Endothelial cell of umbilical vein (primary cell): ENCODE measurements at regions not wholly inside any gene's neighbourhood (a gene's known extent, or its start where the extent isn't known, plus 50 kb on each side); places are given as distances from the start of the nearest gene placed in this dataset.

ENCODE experiments used
- BruUV-seq: library from RNA; stranded (reverse); fragments of 400-500 nt; replicated peaks from 2 replicates; lab custom pipeline; 2021; lab: Mats Ljungman, UMichigan
- CTCF ChIA-PET: fragments of 300-600, 350-600 bp; sonication (Branson Sonifier 250); formaldehyde crosslinking; loops from one replicate; lab custom pipeline; 2021; ENCODE audit warnings: antibody characterized with exemption, inconsistent platforms; lab: Charles Lee
- POLR2A ChIA-PET: fragments of 300-600, 350-600 bp; sonication (Branson Sonifier 250); formaldehyde crosslinking; loops from one replicate; lab custom pipeline; 2021; ENCODE audit warnings: antibody characterized with exemption, inconsistent platforms; lab: Charles Lee
- DNase-seq: peaks from one replicate; pipeline ENCODE4 v3.0.0-alpha.2; 2011; ENCODE audit warnings: low read depth, low spot score
- FAIRE-seq: peaks from 2 replicates; lab custom pipeline; 2011; peaks lifted over from hg19 to GRCh38; lab: Jason Lieb, UNC
- H2AFZ ChIP-seq: 2 replicates; pipeline ENCODE4 v1.6.0; 2012; ENCODE audit warnings: low read depth, low read length, control low read depth, inconsistent platforms
- H3K27ac ChIP-seq: 2 replicates; pipeline ENCODE4 v1.5.1; 2011; ENCODE audit warnings: low read depth, mild to moderate bottlenecking, control low read depth, low read length, moderate library complexity; ENCODE audit not compliant: insufficient read depth
- H3K27me3 ChIP-seq, 2 experiments: 2 replicates each; pipeline versions ENCODE4 v1.6.0 to v1.6.1; 2011; ENCODE audit warnings: low read length in 2 of 2, mixed read lengths in 1 of 2; ENCODE audit not compliant: control insufficient read depth in 2 of 2, insufficient read depth in 2 of 2
- H3K36me3 ChIP-seq, 2 experiments: 2 replicates in 1 of 2; 3 replicates in 1 of 2; pipeline ENCODE4 v1.5.1; 2011; ENCODE audit warnings: low read length in 2 of 2, mild to moderate bottlenecking in 1 of 2, moderate library complexity in 1 of 2; ENCODE audit not compliant: control insufficient read depth in 2 of 2, insufficient read depth in 2 of 2; ENCODE audit errors: extremely low read depth in 1 of 2
- H3K4me1 ChIP-seq: 3 replicates; pipeline ENCODE4 v1.5.1; 2011; ENCODE audit warnings: mild to moderate bottlenecking, low read length; ENCODE audit not compliant: control insufficient read depth, insufficient read depth; ENCODE audit errors: extremely low read depth
- H3K4me2 ChIP-seq: 2 replicates; pipeline ENCODE4 v1.6.1; 2011; ENCODE audit warnings: low read length, control low read depth, mixed read lengths; ENCODE audit not compliant: insufficient read depth
- H3K4me3 ChIP-seq, 3 experiments: fragments of 200-600 bp in 1 of 3; sonication (generic), shearing (Covaris generic) in 1 of 3; replicated peaks in 1 of 3; 2 replicates each; pipeline ENCODE4 v1.5.1; 2011 to 2016; ENCODE audit warnings: control low read depth in 3 of 3, low read length in 3 of 3, mild to moderate bottlenecking in 2 of 3, inconsistent platforms in 1 of 3, low read depth in 1 of 3, moderate library complexity in 1 of 3; ENCODE audit not compliant: insufficient read depth in 1 of 3
- H3K79me2 ChIP-seq: 2 replicates; pipeline ENCODE4 v1.6.0; 2012; ENCODE audit warnings: low read length, inconsistent platforms; ENCODE audit not compliant: control insufficient read depth, insufficient read depth
- H3K9ac ChIP-seq: replicated peaks from 2 replicates; pipeline ENCODE3; 2011; ENCODE audit warnings: low read length, control low read depth; ENCODE audit not compliant: insufficient read depth; ENCODE audit errors: extremely low read depth
- H3K9me1 ChIP-seq: replicated peaks from 3 replicates; pipeline ENCODE4 v1.6.0; 2011; ENCODE audit warnings: mild to moderate bottlenecking, low read length; ENCODE audit not compliant: control insufficient read depth, insufficient read depth; ENCODE audit errors: extremely low read depth
- H3K9me3 ChIP-seq: replicated peaks from 2 replicates; pipeline ENCODE4 v1.5.1; 2012; ENCODE audit warnings: low read length, inconsistent platforms; ENCODE audit not compliant: control insufficient read depth, insufficient read depth
- H4K20me1 ChIP-seq: replicated peaks from 2 replicates; pipeline ENCODE3; 2011; ENCODE audit warnings: mild to moderate bottlenecking, low read length; ENCODE audit not compliant: control insufficient read depth, insufficient read depth; ENCODE audit errors: extremely low read depth
- EZH2 ChIP-seq: IDR thresholded peaks from 2 replicates; pipeline ENCODE4 v1.6.1; 2012; ENCODE audit warnings: borderline replicate concordance, low read depth, mild to moderate bottlenecking, moderate library complexity, low read length, inconsistent platforms; ENCODE audit not compliant: severe bottlenecking
- FOS ChIP-seq: IDR thresholded peaks from 2 replicates; pipeline ENCODE4 v1.6.1; 2011; ENCODE audit warnings: mild to moderate bottlenecking, low read length, moderate library complexity, borderline replicate concordance; ENCODE audit not compliant: insufficient read depth
- GATA2 ChIP-seq: IDR thresholded peaks from 2 replicates; pipeline ENCODE4 v1.7.0; 2011; ENCODE audit warnings: low read depth, mild to moderate bottlenecking, moderate library complexity, mixed read lengths, low read length; ENCODE audit not compliant: insufficient read length, insufficient read depth
- JUN ChIP-seq: IDR thresholded peaks from 2 replicates; pipeline ENCODE4 v1.6.1; 2011; ENCODE audit warnings: borderline replicate concordance, low read depth; ENCODE audit not compliant: insufficient read length, insufficient read depth
- POLR2A ChIP-seq: IDR thresholded peaks from 2 replicates; pipeline ENCODE4 v1.6.1; 2012; ENCODE audit warnings: low read depth, mild to moderate bottlenecking, control low read depth, low read length
- POLR2AphosphoS5 ChIP-seq: IDR thresholded peaks from 2 replicates; pipeline ENCODE4 v1.6.1; 2012; ENCODE audit warnings: low read depth, mild to moderate bottlenecking, control low read depth, low read length, moderate library complexity; ENCODE audit not compliant: insufficient read depth
- dilution Hi-C: fragments of 300-500 bp; cut with MboI; formaldehyde crosslinking; loops from one replicate; pipeline ENCODE4 v1.15.0; 2019; ENCODE audit warnings: low sequenced_read_pairs; ENCODE audit not compliant: extremely low pct_ligation_motif_present
- intact Hi-C: fragments of 100-400 bp; cut with micrococcal nuclease; formaldehyde crosslinking; loops from one replicate; pipeline ENCODE4 v1.10.0; 2022
- TF ChIP-seq, protein P1 (sequence below), 2 donors: IDR thresholded peaks; 1 replicate in 1 of 2; 2 replicates in 1 of 2; pipeline ENCODE4 v1.5.1; 2011; ENCODE audit warnings: low read length in 2 of 2, mild to moderate bottlenecking in 2 of 2, moderate library complexity in 2 of 2, control low read depth in 1 of 2, inconsistent platforms in 1 of 2, low read depth in 1 of 2; ENCODE audit not compliant: insufficient read depth in 1 of 2; ENCODE audit errors: extremely low read depth in 1 of 2
- TF ChIP-seq, protein P2 (sequence below): IDR thresholded peaks from 2 replicates; pipeline ENCODE4 v1.6.1; 2011; ENCODE audit not compliant: insufficient read depth, insufficient read length

DNA sequence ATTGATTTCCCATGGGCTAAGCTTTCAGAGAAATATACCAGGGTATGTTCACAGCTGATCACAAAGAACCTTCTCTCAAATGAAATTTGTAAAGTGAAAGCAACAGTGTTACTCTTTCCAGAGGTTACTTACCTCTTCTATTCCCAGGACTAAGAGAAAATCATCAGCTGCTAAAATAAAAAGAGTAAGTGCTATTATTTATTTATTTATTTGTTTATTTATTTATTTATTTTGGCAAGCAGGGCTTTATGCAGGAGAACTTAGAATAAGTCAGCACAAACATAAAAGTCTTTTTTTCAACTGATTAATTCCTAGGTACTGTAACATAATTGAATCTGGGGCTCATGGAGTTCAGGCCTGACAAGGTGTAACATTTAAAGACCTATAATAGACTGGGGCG is 93.9 kb upstream of the SYT10 start:
- no TSS peak for BruUV-seq
- H3K27ac ChIP-seq = no peak overlapping the region
- no peaks in the 10 kb centered on the region for H3K4me1 ChIP-seq
- no peaks in the 10 kb centered on the region for H4K20me1 ChIP-seq
- H3K4me3 ChIP-seq = no peak overlapping the region
- H3K36me3 ChIP-seq = no peaks in the 10 kb centered on the region
- ChIA-PET POLR2A (no interaction called here), CTCF (no interaction called here)
- no peaks in the 10 kb centered on the region for H3K27me3 ChIP-seq
- FAIRE-seq (no peak), DNase-seq (no peak)
- H3K79me2 ChIP-seq = no peaks in the 10 kb centered on the region
- intact Hi-C loops (no loop called here), dilution Hi-C loops (no loop called here)
- no peak overlapping the region for H3K9ac ChIP-seq
- H3K9me1 ChIP-seq = no peaks in the 10 kb centered on the region
- H3K9me3 ChIP-seq = peaks cover 2% of the 10 kb centered on the region
- H3K4me2 ChIP-seq = no peak overlapping the region
- TF ChIP-seq POLR2A = no peak
- TF ChIP-seq, protein P1, sequence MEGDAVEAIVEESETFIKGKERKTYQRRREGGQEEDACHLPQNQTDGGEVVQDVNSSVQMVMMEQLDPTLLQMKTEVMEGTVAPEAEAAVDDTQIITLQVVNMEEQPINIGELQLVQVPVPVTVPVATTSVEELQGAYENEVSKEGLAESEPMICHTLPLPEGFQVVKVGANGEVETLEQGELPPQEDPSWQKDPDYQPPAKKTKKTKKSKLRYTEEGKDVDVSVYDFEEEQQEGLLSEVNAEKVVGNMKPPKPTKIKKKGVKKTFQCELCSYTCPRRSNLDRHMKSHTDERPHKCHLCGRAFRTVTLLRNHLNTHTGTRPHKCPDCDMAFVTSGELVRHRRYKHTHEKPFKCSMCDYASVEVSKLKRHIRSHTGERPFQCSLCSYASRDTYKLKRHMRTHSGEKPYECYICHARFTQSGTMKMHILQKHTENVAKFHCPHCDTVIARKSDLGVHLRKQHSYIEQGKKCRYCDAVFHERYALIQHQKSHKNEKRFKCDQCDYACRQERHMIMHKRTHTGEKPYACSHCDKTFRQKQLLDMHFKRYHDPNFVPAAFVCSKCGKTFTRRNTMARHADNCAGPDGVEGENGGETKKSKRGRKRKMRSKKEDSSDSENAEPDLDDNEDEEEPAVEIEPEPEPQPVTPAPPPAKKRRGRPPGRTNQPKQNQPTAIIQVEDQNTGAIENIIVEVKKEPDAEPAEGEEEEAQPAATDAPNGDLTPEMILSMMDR (IDR thresholded peaks at IDR 0.05; ENCODE audit: extremely low read depth in 1 of 2, insufficient read depth in 1 of 2, low read depth in 1 of 2, low read length in 2 of 2) = no peak
- TF ChIP-seq GATA2 = no peak
- TF ChIP-seq EZH2 = no peak
- TF ChIP-seq JUN = no peak
- TF ChIP-seq, protein P2, sequence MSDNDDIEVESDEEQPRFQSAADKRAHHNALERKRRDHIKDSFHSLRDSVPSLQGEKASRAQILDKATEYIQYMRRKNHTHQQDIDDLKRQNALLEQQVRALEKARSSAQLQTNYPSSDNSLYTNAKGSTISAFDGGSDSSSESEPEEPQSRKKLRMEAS = no peak
- no peak overlapping the region for H2AFZ ChIP-seq

DNA sequence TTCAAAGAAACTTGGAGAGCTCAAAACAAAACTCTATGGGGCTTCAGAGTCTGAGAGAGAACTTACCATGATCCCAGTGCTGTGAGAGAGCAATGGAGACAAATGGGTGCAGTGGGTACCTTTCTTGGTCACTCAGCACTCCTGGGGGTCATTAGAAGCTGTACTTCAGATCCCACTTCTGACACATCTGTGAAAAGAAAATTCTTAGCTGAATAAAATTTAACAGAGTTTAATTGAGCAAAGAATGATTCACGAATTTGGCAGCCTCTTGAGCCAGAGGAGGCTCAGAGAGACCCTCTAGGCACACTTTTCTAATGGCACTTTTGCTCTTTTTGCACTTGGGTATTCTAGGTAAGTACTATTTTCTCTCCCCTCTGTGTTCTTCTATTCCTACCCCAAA is 96.8 kb upstream of the SYT10 start:
- H3K9me3 ChIP-seq = peaks cover 2% of the 10 kb centered on the region
- ChIA-PET POLR2A (no interaction called here), CTCF (no interaction called here)
- H3K9me1 ChIP-seq = no peaks in the 10 kb centered on the region
- dilution Hi-C loops (no loop called here), intact Hi-C loops (no loop called here)
- no peak overlapping the region for H3K9ac ChIP-seq
- H3K27ac ChIP-seq = no peak overlapping the region
- TF ChIP-seq POLR2AphosphoS5 (no peak), FOS (no peak), GATA2 (no peak), JUN (no peak)
- TF ChIP-seq, protein P1 (IDR thresholded peaks at IDR 0.05; ENCODE audit: extremely low read depth in 1 of 2, insufficient read depth in 1 of 2, low read depth in 1 of 2, low read length in 2 of 2) = no peak
- TF ChIP-seq, protein P2 = no peak
- no peak overlapping the region for H3K4me2 ChIP-seq
- no peak overlapping the region for H3K4me3 ChIP-seq
- FAIRE-seq (no peak), DNase-seq (no peak)
- no peaks in the 10 kb centered on the region for H4K20me1 ChIP-seq
- no peak overlapping the region for H2AFZ ChIP-seq
- BruUV-seq = no TSS peak
- no peaks in the 10 kb centered on the region for H3K79me2 ChIP-seq
- no peaks in the 10 kb centered on the region for H3K4me1 ChIP-seq
- no peaks in the 10 kb centered on the region for H3K36me3 ChIP-seq
- no peaks in the 10 kb centered on the region for H3K27me3 ChIP-seq
